GM18870 (cell line): ENCODE measurements at regions not wholly inside any gene's neighbourhood (a gene's known extent, or its start where the extent isn't known, plus 50 kb on each side); places are given as distances from the start of the nearest gene placed in this dataset.
"Not testable (repeated sequence)": the region's sequence is repeated elsewhere in the genome, so short reads cannot be mapped to it uniquely, and the experiment has no call there.

Experiments
- ATAC-seq: cut with Tn5 transposase; IDR thresholded peaks from one replicate; pipeline ENCODE4 v1.9.1; 2021; ENCODE audit warnings: moderate library complexity; ENCODE audit not compliant: unreplicated experiment

- no peak for ATAC-seq
Observed at GRCh38 chr3:181279239-181279565, 289.7 kb upstream of the DNAJC19 start.

GRCh38 chr3:181278468-181279238, 289.1 kb upstream of the DNAJC19 start:
- ATAC-seq, result no peak

GRCh38 chr3:181276358-181276896, 286.9 kb upstream of the DNAJC19 start:
- no peak for ATAC-seq

- ATAC-seq, result no peak
Observed at GRCh38 chr3:181274025-181274424, 284.5 kb upstream of the DNAJC19 start.

- no peak for ATAC-seq
Observed at GRCh38 chr3:181267312-181267711, 277.8 kb upstream of the DNAJC19 start.

GRCh38 chr3:181265750-181266333, 276.3 kb upstream of the DNAJC19 start:
- ATAC-seq, result peak; percentile 76

GRCh38 chr3:181264486-181264885, 274.9 kb upstream of the DNAJC19 start:
- peak; percentile 46 for ATAC-seq

GRCh38 chr3:181253796-181254195, 264.3 kb upstream of the DNAJC19 start:
- ATAC-seq, result no peak

GRCh38 chr3:181252631-181253030, 263.1 kb upstream of the DNAJC19 start:
- ATAC-seq, result no peak

GRCh38 chr3:181250714-181251113, 261.2 kb upstream of the DNAJC19 start:
- no peak for ATAC-seq

- ATAC-seq, result no peak
Observed at GRCh38 chr3:181239441-181239840, 249.9 kb upstream of the DNAJC19 start.

- no peak for ATAC-seq
Observed at GRCh38 chr3:181230258-181230657, 240.7 kb upstream of the DNAJC19 start.

- no peak for ATAC-seq
Observed at GRCh38 chr3:181213347-181213746, 223.8 kb upstream of the DNAJC19 start.

GRCh38 chr3:181212271-181212670, 222.7 kb upstream of the DNAJC19 start:
- no peak for ATAC-seq

GRCh38 chr3:181210275-181210674, 220.7 kb upstream of the DNAJC19 start:
- ATAC-seq, result no peak

- no peak for ATAC-seq
Observed at GRCh38 chr3:181189556-181189955, 200.0 kb upstream of the DNAJC19 start.

- ATAC-seq, result no peak
Observed at GRCh38 chr3:181183764-181184163, 194.2 kb upstream of the DNAJC19 start.

- not testable (repeated sequence) for ATAC-seq
Observed at GRCh38 chr3:181183057-181183456, 193.5 kb upstream of the DNAJC19 start.

GRCh38 chr3:181178991-181179390, 189.5 kb upstream of the DNAJC19 start:
- ATAC-seq, result no peak

GRCh38 chr3:181176601-181177000, 187.1 kb upstream of the DNAJC19 start:
- peak; percentile 63 for ATAC-seq

- ATAC-seq, result no peak
Observed at GRCh38 chr3:181174676-181175233, 185.2 kb upstream of the DNAJC19 start.

- ATAC-seq, result no peak
Observed at GRCh38 chr3:181174022-181174421, 184.5 kb upstream of the DNAJC19 start.
